OCI-LY1 (cell line): ENCODE measurements at regions not wholly inside any gene's neighbourhood (a gene's known extent, or its start where the extent isn't known, plus 50 kb on each side); places are given as distances from the start of the nearest gene placed in this dataset.

ENCODE experiments used
- H2AFZ ChIP-seq: fragments of 200-600 bp; sonication (generic), shearing (Covaris generic); 2 replicates; pipeline ENCODE4 v1.6.0; 2014; ENCODE audit warnings: antibody characterized with exemption, mild to moderate bottlenecking, low read length
- H3F3A ChIP-seq: fragments of 200-600 bp; sonication (generic), shearing (Covaris generic); 2 replicates; pipeline ENCODE4 v1.6.0; 2014; ENCODE audit warnings: mild to moderate bottlenecking, antibody characterized with exemption, low read length, moderate library complexity; ENCODE audit not compliant: insufficient read depth
- H3K27ac ChIP-seq: fragments of 200-600 bp; sonication (generic); 2 replicates; pipeline ENCODE4 v1.5.1; 2014; ENCODE audit warnings: low read length, mixed run types, mild to moderate bottlenecking, low read depth; ENCODE audit not compliant: poor library complexity, severe bottlenecking
- H3K27me3 ChIP-seq: fragments of 200-600 bp; sonication (generic); 2 replicates; pipeline ENCODE4 v1.6.0; 2014; ENCODE audit warnings: antibody characterized with exemption, mild to moderate bottlenecking, low read length, moderate library complexity; ENCODE audit not compliant: insufficient read depth
- H3K36me3 ChIP-seq: fragments of 200-600 bp; sonication (generic); 2 replicates; pipeline ENCODE4 v1.6.1; 2014; ENCODE audit warnings: mild to moderate bottlenecking, antibody characterized with exemption, low read length, moderate library complexity, mixed read lengths; ENCODE audit not compliant: insufficient read depth
- H3K4me1 ChIP-seq: fragments of 200-600 bp; sonication (generic); 2 replicates; pipeline ENCODE4 v1.5.1; 2014; ENCODE audit warnings: mild to moderate bottlenecking, low read length, moderate library complexity; ENCODE audit not compliant: insufficient read depth, severe bottlenecking
- H3K4me2 ChIP-seq: fragments of 200-600 bp; sonication (generic), shearing (Covaris generic); 2 replicates; pipeline ENCODE4 v1.6.1; 2014; ENCODE audit warnings: low read length
- H3K4me3 ChIP-seq: fragments of 200-600 bp; sonication (generic); 2 replicates; pipeline ENCODE4 v1.5.1; 2014; ENCODE audit warnings: low read length, low read depth, mild to moderate bottlenecking, mixed read lengths; ENCODE audit not compliant: poor library complexity, severe bottlenecking
- H3K79me2 ChIP-seq: fragments of 200-600 bp; shearing (Covaris generic); 2 replicates; pipeline ENCODE4 v1.6.1; 2016; ENCODE audit warnings: mixed run types, low read length, mixed read lengths; ENCODE audit not compliant: insufficient read depth
- H3K9ac ChIP-seq: fragments of 200-600 bp; sonication (generic), shearing (Covaris generic); 2 replicates; pipeline ENCODE4 v1.6.1; 2014; ENCODE audit warnings: mild to moderate bottlenecking, low read length, mixed read lengths
- H3K9me2 ChIP-seq: fragments of 200-600 bp; sonication (generic), shearing (Covaris generic); 2 replicates; pipeline ENCODE4 v1.6.1; 2014; ENCODE audit warnings: low read depth, mild to moderate bottlenecking, low read length, mixed read lengths
- H3K9me3 ChIP-seq: fragments of 200-600 bp; shearing (Covaris generic); 2 replicates; pipeline ENCODE4 v1.6.1; 2014; ENCODE audit warnings: low read length, mixed read lengths
- H4K20me1 ChIP-seq: fragments of 200-600 bp; sonication (generic), shearing (Covaris generic); 2 replicates; pipeline ENCODE4 v1.6.0; 2016; ENCODE audit warnings: mild to moderate bottlenecking, low read length; ENCODE audit not compliant: insufficient read depth
- CTCF ChIP-seq: fragments of 200-600 bp; sonication (generic), shearing (Covaris generic); IDR thresholded peaks from 2 replicates; pipeline ENCODE4 v1.5.1; 2017; ENCODE audit warnings: mild to moderate bottlenecking, antibody characterized with exemption, low read length, moderate library complexity, mixed read lengths
- EZH2 ChIP-seq: fragments of 200-600 bp; sonication (generic), shearing (Covaris generic); IDR thresholded peaks from 2 replicates; pipeline ENCODE4 v1.8.0; 2017; ENCODE audit warnings: borderline replicate concordance, mixed run types, mild to moderate bottlenecking, antibody characterized with exemption, low read length, moderate library complexity, mixed read lengths

- Histone ChIP-seq H3K27ac (no peak overlapping the region), H3K79me2 (no peaks in the 10 kb centered on the region), H3K4me3 (no peak overlapping the region), H2AFZ (no peak overlapping the region), H3K9ac (no peak overlapping the region), H3K36me3 (no peaks in the 10 kb centered on the region), H3K4me1 (peaks cover 4% of the 10 kb centered on the region), H3K9me2 (no peaks in the 10 kb centered on the region), H3K27me3 (no peaks in the 10 kb centered on the region), H3K9me3 (no peaks in the 10 kb centered on the region), H3K4me2 (no peak overlapping the region), H3F3A (no peaks in the 10 kb centered on the region), H4K20me1 (no peaks in the 10 kb centered on the region)
- TF ChIP-seq EZH2: no peak
- TF ChIP-seq CTCF: no peak
These were observed 125.1 kb upstream of the KCTD7 start for GRCh38 chr7:66503551-66504031.

GRCh38 chr7:66504131-66504530 is 124.5 kb upstream of the KCTD7 start:
- no peak overlapping the region for H3K4me3 ChIP-seq
- H4K20me1 ChIP-seq: no peaks in the 10 kb centered on the region
- no peaks in the 10 kb centered on the region for H3K79me2 ChIP-seq
- no peaks in the 10 kb centered on the region for H3K9me3 ChIP-seq
- H3K4me1 ChIP-seq: peaks cover 4% of the 10 kb centered on the region
- no peaks in the 10 kb centered on the region for H3K36me3 ChIP-seq
- H3K27ac ChIP-seq: no peak overlapping the region
- no peak overlapping the region for H2AFZ ChIP-seq
- H3K27me3 ChIP-seq: no peaks in the 10 kb centered on the region
- TF ChIP-seq CTCF (no peak), EZH2 (no peak)
- H3F3A ChIP-seq: no peaks in the 10 kb centered on the region
- no peaks in the 10 kb centered on the region for H3K9me2 ChIP-seq
- no peak overlapping the region for H3K9ac ChIP-seq
- H3K4me2 ChIP-seq: no peak overlapping the region

- H3K4me1 ChIP-seq: peaks cover 3% of the 10 kb centered on the region
- H3K36me3 ChIP-seq: no peaks in the 10 kb centered on the region
- H3K9me3 ChIP-seq: no peaks in the 10 kb centered on the region
- H3K27me3 ChIP-seq: no peaks in the 10 kb centered on the region
- H3K4me3 ChIP-seq: no peak overlapping the region
- no peak overlapping the region for H2AFZ ChIP-seq
- no peaks in the 10 kb centered on the region for H3K9me2 ChIP-seq
- H3K4me2 ChIP-seq: no peak overlapping the region
- H3K27ac ChIP-seq: no peak overlapping the region
- H3F3A ChIP-seq: no peaks in the 10 kb centered on the region
- H4K20me1 ChIP-seq: no peaks in the 10 kb centered on the region
- no peak for TF ChIP-seq EZH2
- no peak for TF ChIP-seq CTCF
- no peaks in the 10 kb centered on the region for H3K79me2 ChIP-seq
- H3K9ac ChIP-seq: no peak overlapping the region
These were observed 123.7 kb upstream of the KCTD7 start for GRCh38 chr7:66505009-66505408.
